CD4-positive, alpha-beta T cell (primary cell): ENCODE measurements at regions not wholly inside any gene's neighbourhood (a gene's known extent, or its start where the extent isn't known, plus 50 kb on each side); places are given as distances from the start of the nearest gene placed in this dataset.

Experiments used
- ATAC-seq: fragments of 200-7000 bp; cut with Tn5 transposase; one replicate; pipeline ENCODE4 v1.10.0; 2022; ENCODE audit warnings: mild to moderate bottlenecking; ENCODE audit not compliant: poor library complexity
- CTCF ChIA-PET: fragments of 350-600 bp; sonication (Branson Sonifier 250); formaldehyde crosslinking; loops from one replicate; lab custom pipeline; 2021; ENCODE audit warnings: antibody characterized with exemption, inconsistent platforms; lab: Charles Lee
- POLR2A ChIA-PET: fragments of 350-600 bp; sonication (Branson Sonifier 250); formaldehyde crosslinking; loops from one replicate; lab custom pipeline; 2021; ENCODE audit warnings: antibody characterized with exemption, inconsistent platforms; lab: Charles Lee
- DNase-seq, 14 experiments: peaks; one replicate each; pipeline ENCODE4 v3.0.0-alpha.2; 2013 to 2020; ENCODE audit warnings: mixed read lengths in 2 of 14
- H3K27ac ChIP-seq, 2 donors: one replicate each; pipeline versions ENCODE4 v1.5.1 to v1.7.0; 2013; ENCODE audit warnings: low read length in 2 of 2, low read depth in 1 of 2, mild to moderate bottlenecking in 1 of 2
- H3K27me3 ChIP-seq, 2 experiments: 1 replicate in 1 of 2; 2 replicates in 1 of 2; pipeline versions ENCODE4 v1.6.1 to v1.7.0; 2013; ENCODE audit warnings: low read length in 2 of 2, control low read depth in 1 of 2, mild to moderate bottlenecking in 1 of 2, moderate library complexity in 1 of 2; ENCODE audit not compliant: insufficient read depth in 2 of 2, control insufficient read depth in 1 of 2
- H3K36me3 ChIP-seq: one replicate; pipeline ENCODE4 v1.6.1; 2013; ENCODE audit warnings: low read length, control low read depth; ENCODE audit not compliant: insufficient read depth
- H3K4me1 ChIP-seq: one replicate; pipeline ENCODE4 v1.6.1; 2013; ENCODE audit warnings: low read length, control low read depth; ENCODE audit not compliant: insufficient read depth
- H3K4me3 ChIP-seq: one replicate; pipeline ENCODE4 v1.5.1; 2013; ENCODE audit warnings: mild to moderate bottlenecking, low read length, moderate library complexity
- H3K9me3 ChIP-seq, 2 experiments: 1 replicate in 1 of 2; 2 replicates in 1 of 2; pipeline versions ENCODE4 v1.6.1 to v1.7.0; 2013; ENCODE audit warnings: low read length in 2 of 2, mild to moderate bottlenecking in 2 of 2, control low read depth in 1 of 2, moderate library complexity in 1 of 2; ENCODE audit not compliant: control insufficient read depth in 1 of 2, insufficient read depth in 1 of 2
- H3K27ac Mint-ChIP-seq: one replicate; pipeline ENCODE4 v1.8.0; 2020; ENCODE audit warnings: mixed read lengths
- H3K27me3 Mint-ChIP-seq: one replicate; pipeline ENCODE4 v1.8.0; 2021; ENCODE audit warnings: mixed read lengths
- H3K36me3 Mint-ChIP-seq: one replicate; pipeline ENCODE4 v1.8.0; 2021; ENCODE audit warnings: low read depth, mixed read lengths
- H3K4me1 Mint-ChIP-seq: one replicate; pipeline ENCODE4 v1.8.0; 2021; ENCODE audit warnings: low read depth, mixed read lengths
- H3K4me3 Mint-ChIP-seq: one replicate; pipeline ENCODE4 v1.8.0; 2020; ENCODE audit warnings: mild to moderate bottlenecking, mixed read lengths
- H3K9me3 Mint-ChIP-seq: one replicate; pipeline ENCODE4 v1.8.0; 2020; ENCODE audit warnings: mixed read lengths
- intact Hi-C, 2 experiments: fragments of 100-400 bp; cut with DNase I in 1 of 2; cut with micrococcal nuclease in 1 of 2; formaldehyde crosslinking; loops; one replicate each; pipeline versions ENCODE4 v1.15.1 to v1.9.0; 2023 to 2025; cut with DNase I, micrococcal nuclease
- TF ChIP-seq, protein P1 (sequence below): fragments of 200-600 bp; IDR thresholded peaks from one replicate; pipeline ENCODE4 v1.8.0; 2022; ENCODE audit warnings: antibody characterized with exemption, mild to moderate bottlenecking

- Histone ChIP-seq H3K9me3 (no peaks in the 10 kb centered on the region), H3K36me3 (no peaks in the 10 kb centered on the region), H3K4me3 (no peak overlapping the region), H3K27ac (no peak overlapping the region), H3K4me1 (no peaks in the 10 kb centered on the region), H3K27me3 (no peaks in the 10 kb centered on the region)
- peaks cover 40% of the 10 kb centered on the region for H3K27me3 Mint-ChIP-seq
- H3K9me3 Mint-ChIP-seq: no peaks in the 10 kb centered on the region
- ATAC-seq: no peak
- H3K4me3 Mint-ChIP-seq: no peak overlapping the region
- TF ChIP-seq, protein P1, sequence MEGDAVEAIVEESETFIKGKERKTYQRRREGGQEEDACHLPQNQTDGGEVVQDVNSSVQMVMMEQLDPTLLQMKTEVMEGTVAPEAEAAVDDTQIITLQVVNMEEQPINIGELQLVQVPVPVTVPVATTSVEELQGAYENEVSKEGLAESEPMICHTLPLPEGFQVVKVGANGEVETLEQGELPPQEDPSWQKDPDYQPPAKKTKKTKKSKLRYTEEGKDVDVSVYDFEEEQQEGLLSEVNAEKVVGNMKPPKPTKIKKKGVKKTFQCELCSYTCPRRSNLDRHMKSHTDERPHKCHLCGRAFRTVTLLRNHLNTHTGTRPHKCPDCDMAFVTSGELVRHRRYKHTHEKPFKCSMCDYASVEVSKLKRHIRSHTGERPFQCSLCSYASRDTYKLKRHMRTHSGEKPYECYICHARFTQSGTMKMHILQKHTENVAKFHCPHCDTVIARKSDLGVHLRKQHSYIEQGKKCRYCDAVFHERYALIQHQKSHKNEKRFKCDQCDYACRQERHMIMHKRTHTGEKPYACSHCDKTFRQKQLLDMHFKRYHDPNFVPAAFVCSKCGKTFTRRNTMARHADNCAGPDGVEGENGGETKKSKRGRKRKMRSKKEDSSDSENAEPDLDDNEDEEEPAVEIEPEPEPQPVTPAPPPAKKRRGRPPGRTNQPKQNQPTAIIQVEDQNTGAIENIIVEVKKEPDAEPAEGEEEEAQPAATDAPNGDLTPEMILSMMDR: no peak
- CTCF ChIA-PET: interaction anchor here (1.4 kb wide), 1 partner anchor 10 kb away, joined by 3 read pairs; no protein-coding TSS in a partner anchor
- no peak overlapping the region for H3K27ac Mint-ChIP-seq
- no peaks in the 10 kb centered on the region for H3K4me1 Mint-ChIP-seq
- POLR2A ChIA-PET: no interaction called here
- no peak for DNase-seq
- no peaks in the 10 kb centered on the region for H3K36me3 Mint-ChIP-seq
- intact Hi-C loops: loop anchor here in 1 of 2 experiments (5.0 kb wide), 1 partner anchor 200 kb away; no protein-coding TSS in a partner anchor
These were observed 137.1 kb upstream of the WSCD2 start for GRCh38 chr12:107992029-107992428.

- Histone ChIP-seq H3K27me3 (no peaks in the 10 kb centered on the region), H3K9me3 (no peaks in the 10 kb centered on the region), H3K27ac (no peak overlapping the region), H3K36me3 (no peaks in the 10 kb centered on the region), H3K4me3 (no peak overlapping the region), H3K4me1 (no peaks in the 10 kb centered on the region)
- peak in 3 of 14 experiments; percentile 13 to 21 (median 13) for DNase-seq
- H3K36me3 Mint-ChIP-seq: no peaks in the 10 kb centered on the region
- no peaks in the 10 kb centered on the region for H3K4me1 Mint-ChIP-seq
- POLR2A ChIA-PET: no interaction called here
- intact Hi-C loops: loop anchor here in 1 of 2 experiments (5.0 kb wide), 1 partner anchor 199 kb away; no protein-coding TSS in a partner anchor
- no peak overlapping the region for H3K27ac Mint-ChIP-seq
- no peak overlapping the region for H3K4me3 Mint-ChIP-seq
- ATAC-seq: no peak
- peaks cover 48% of the 10 kb centered on the region for H3K27me3 Mint-ChIP-seq
- TF ChIP-seq, protein P1: no peak
- CTCF ChIA-PET: interaction anchor here (1.4 kb wide), 1 partner anchor 11 kb away, joined by 3 read pairs; no protein-coding TSS in a partner anchor
- no peaks in the 10 kb centered on the region for H3K9me3 Mint-ChIP-seq
These were observed 136.1 kb upstream of the WSCD2 start for GRCh38 chr12:107992870-107993451.

GRCh38 chr12:107998863-107999262 is 130.2 kb upstream of the WSCD2 start:
- TF ChIP-seq, protein P1: no peak
- CTCF ChIA-PET: interaction anchor here (0.7 kb wide), 1 partner anchor 13 kb away, joined by 3 read pairs; no protein-coding TSS in a partner anchor
- H3K27me3 Mint-ChIP-seq: peaks cover 48% of the 10 kb centered on the region
- POLR2A ChIA-PET: no interaction called here
- no peak overlapping the region for H3K4me3 Mint-ChIP-seq
- no peak for ATAC-seq
- Histone ChIP-seq H3K9me3 (peaks cover 0 to 9% of the 10 kb centered on the region in 2 experiments), H3K27me3 (peaks cover 0 to 8% of the 10 kb centered on the region in 2 experiments), H3K4me1 (no peaks in the 10 kb centered on the region), H3K4me3 (no peak overlapping the region), H3K27ac (no peak overlapping the region), H3K36me3 (no peaks in the 10 kb centered on the region)
- DNase-seq: no peak
- H3K27ac Mint-ChIP-seq: no peak overlapping the region
- peaks cover 9% of the 10 kb centered on the region for H3K9me3 Mint-ChIP-seq
- no peaks in the 10 kb centered on the region for H3K4me1 Mint-ChIP-seq
- H3K36me3 Mint-ChIP-seq: no peaks in the 10 kb centered on the region
- intact Hi-C loops: no loop called here
